ENCODE measurements at regions not wholly inside any gene's neighbourhood (a gene's known extent, or its start where the extent isn't known, plus 50 kb on each side); places are given as distances from the start of the nearest gene placed in this dataset.

DNA sequence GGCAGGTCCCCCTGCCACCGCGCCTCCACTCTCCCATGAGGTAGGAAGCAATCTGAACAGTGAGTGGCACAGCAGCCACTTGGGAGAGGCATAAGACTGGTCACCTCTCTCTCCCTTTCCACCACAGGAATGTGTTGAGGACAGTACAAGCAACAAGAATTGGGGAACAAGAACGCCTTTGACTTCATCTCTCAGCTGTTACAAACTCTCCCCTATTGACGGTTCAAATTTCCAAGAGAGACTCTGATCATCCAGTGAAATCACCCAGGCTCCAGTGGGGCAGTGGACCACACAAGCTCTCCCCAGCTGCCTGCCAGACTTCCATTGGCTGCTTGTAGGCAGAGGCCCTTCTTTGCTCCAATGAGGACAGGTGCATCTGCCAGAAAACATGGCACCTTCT lies 249.9 kb upstream of the JUN start:
- TF ChIP-seq, protein P1, sequence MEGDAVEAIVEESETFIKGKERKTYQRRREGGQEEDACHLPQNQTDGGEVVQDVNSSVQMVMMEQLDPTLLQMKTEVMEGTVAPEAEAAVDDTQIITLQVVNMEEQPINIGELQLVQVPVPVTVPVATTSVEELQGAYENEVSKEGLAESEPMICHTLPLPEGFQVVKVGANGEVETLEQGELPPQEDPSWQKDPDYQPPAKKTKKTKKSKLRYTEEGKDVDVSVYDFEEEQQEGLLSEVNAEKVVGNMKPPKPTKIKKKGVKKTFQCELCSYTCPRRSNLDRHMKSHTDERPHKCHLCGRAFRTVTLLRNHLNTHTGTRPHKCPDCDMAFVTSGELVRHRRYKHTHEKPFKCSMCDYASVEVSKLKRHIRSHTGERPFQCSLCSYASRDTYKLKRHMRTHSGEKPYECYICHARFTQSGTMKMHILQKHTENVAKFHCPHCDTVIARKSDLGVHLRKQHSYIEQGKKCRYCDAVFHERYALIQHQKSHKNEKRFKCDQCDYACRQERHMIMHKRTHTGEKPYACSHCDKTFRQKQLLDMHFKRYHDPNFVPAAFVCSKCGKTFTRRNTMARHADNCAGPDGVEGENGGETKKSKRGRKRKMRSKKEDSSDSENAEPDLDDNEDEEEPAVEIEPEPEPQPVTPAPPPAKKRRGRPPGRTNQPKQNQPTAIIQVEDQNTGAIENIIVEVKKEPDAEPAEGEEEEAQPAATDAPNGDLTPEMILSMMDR (IDR thresholded peaks at IDR 0.05) = no peak
- no peak for TF ChIP-seq POLR2A (IDR thresholded peaks at IDR 0.05)
